ENCODE measurements at regions not wholly inside any gene's neighbourhood (a gene's known extent, or its start where the extent isn't known, plus 50 kb on each side); places are given as distances from the start of the nearest gene placed in this dataset.

DNA sequence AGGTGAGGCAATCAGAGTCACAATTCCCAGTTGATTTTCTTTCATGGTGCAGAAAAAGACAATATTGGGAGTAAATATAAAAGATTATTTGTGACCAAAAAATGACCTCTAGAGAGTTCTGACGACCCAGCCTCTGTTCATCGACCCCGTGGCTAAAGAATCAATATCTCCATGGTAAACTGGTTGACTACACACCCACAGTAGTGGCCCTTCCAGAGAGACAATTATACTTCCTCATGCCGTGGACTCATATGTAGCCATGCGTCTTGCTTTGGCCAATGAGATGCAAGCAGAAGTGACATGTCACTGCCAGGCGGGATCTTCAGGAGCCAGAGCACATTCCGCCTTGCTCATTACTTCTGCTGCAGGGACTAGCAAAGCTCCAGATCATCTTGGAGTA lies 163.3 kb upstream of the RAD23B start:
- no peak for DNase-seq

DNA sequence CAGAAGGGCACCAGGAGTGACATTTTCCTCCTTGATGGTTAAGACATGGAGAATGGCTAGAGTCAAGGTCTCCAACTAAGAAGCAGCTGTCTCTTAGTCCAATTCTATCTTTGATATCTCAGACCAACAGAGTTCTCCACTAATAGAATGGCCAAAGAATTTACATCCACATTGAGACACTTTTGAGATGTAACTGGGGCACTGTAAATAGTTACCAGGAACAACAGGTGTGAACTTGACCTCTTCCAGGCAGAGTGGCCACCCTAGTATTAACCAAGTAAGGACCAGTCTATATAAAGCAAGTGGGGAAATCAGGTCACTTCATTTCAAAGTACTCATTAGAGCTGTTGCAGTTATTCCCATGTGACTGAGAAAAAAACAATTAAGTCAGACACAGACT lies 159.7 kb upstream of the RAD23B start:
- DNase-seq: no peak

DNA sequence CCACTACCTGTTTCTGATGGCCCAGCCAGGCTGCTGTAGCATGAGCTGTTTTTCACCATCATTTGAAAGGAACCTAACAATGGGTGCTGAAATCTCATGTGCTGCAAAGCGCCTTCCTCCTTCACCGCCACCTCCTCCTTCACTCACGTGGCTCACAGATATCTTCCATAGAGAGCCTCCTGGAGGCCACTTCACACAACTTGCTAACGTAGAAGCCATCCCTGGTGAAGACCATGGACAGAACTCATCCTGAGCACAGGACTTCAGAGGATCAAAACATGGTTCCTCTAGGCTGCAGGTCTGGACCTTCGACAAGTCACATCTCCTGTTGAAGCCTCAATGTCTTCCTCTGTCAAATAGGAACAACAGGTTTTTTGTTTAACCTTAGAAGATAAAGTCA lies 155.5 kb upstream of the RAD23B start:
- DNase-seq: no peak

DNA sequence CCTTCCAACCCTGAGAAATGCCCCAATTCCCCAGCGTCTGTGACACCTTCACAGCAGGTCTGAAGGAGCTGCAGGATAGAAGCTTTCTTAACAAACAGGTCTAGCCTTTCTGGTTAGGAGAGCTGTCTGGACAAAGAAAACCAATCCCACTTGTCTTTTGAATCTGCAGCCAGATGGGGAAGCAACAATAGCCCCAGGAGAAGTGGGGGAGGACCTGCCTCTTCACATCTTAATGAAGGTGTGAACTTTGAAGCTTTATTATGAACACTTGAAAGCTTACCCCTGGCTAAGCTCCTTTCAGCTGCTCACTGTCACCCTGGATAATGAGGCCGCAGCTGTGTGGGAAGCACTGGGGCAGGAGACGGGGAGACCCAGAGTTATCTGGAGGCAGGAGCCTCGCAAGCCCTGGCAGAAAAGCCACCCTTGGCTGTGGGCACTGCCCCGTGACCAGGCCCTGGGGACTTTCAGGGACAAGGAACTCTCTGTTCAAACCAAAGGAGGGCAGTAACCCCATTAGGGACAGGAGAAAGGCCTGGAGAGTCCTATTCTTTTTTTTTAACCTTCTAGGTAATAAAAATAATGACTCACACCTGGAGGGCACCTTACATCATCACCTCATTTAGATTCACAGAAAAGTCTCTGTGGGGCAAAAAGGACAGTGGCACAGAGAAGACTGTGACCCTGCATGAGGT lies 151.8 kb upstream of the RAD23B start:
- no peak for DNase-seq

DNA sequence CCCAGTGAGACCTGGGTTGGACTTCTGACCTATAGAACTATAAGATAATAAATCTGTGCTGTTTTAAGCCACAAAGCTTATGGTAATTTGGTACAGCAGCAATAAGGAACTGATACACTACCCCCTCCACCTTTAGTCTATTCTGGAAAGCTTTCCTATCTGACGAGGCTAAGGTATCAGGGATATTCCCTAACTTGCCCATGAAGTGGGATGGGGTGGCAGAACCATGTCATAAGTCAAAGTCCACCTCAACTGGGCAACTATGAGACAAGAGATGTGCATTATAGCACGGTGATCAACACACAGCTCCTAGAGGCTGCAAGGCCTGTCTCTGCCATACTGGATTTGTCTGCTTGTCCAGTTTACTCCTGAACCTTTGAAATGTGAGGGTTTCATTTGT lies 146.8 kb upstream of the RAD23B start:
- DNase-seq: no peak

DNA sequence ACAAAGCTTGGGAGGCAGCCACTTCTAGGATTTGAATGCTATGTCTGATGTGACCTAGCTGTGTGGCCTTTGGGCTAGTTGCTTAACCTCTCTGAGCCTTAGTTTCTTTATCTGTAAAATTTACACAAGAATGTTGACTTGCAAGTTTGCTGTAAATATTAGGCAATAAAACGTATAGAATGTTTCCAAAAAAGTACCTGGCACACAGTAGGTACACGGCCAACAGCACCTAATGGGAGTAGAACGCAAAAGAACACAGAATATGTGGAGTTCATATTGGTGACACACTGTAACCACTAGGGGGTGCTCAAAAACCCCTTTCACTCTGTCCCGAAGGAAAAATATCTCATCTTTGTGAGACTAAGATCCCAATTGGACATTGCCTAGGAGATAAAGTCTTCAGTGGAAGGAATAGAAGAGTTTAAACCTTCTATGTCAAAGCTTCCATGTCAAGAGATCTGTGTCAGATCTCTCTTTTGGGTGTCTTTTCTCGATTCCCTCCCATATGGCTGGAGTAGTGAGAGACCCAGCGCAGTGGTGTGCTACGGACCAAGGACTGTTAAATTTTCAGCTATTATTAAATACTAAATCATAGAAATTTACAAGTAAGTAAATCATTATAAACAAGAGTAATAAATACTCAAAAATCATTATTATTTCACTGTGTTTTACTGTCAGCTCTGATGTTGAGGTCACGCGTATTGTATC lies 145.4 kb upstream of the RAD23B start:
- DNase-seq: peak; percentile 32

DNA sequence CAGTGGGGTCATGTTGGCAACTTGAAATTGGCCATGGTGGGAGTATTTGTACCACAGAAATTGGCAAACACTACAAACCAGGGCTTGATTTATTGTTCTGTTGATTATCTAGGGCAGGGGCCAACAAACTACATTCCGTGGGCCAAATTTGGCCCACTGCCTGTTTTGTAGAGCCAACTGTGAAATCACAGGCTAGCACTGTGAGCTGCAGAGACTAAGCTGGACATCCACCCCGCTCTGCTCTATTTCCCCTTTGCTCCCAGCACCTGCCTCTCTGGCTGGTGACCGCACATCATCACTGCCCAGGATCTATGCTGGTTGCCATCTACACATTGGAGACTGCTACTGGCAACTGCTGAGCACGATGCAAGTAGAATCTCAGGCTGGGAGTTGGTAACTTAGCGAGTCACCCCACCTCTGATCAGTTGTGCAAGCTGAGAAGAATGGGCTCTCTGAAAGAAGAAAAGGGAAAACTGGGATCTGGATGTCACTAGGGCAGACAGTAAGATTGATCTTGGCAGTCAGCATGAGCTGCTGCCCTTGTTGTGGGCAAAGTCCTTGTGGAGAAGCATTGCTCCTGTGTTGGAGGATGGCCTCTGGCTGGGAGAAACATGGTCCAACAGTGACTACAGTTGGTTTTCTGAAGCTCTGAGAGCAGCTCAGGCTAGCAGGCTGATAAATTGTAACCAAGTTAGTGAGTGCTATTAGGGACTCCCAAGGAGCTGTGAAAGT lies 144.7 kb upstream of the RAD23B start:
- DNase-seq: no peak

DNA sequence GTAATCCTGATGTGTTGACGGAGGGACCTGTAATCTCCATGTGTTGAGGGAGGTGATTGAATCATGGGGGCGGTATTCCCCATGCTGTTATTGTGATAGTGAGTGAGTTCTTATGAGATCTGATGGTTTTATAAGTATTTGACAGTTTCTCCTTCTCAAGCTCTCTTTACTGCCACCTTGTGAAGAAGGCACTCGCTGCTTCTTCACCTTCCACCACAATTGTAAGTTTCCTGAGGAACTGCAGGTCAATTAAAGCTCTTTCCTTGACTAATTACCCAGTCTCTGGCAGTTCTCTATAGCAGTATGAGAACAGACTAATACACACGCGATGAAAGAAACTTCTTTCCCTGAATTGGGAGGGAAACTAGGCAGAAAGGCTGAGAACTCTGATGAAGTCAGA lies 141.1 kb upstream of the RAD23B start:
- no peak for DNase-seq

DNA sequence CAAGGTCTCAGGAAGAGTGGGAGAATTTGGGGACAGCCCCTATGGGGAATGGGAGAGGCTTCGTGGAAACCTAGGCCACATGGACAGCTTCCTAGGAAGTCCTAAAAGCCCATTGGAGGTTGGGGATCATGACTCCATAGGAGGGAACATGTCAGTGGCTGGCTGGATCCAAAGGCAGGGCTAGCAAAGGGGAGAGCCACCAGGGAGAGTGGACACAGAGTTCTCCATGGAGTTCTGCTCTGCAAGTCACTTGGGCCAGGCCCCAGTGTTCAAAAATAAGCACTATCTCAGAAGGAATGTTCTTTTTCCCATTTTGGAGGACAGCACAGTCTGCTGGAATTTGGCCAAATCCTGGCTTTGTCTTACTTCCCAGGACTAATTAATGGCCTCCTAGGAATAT lies 140.6 kb upstream of the RAD23B start:
- DNase-seq: no peak

DNA sequence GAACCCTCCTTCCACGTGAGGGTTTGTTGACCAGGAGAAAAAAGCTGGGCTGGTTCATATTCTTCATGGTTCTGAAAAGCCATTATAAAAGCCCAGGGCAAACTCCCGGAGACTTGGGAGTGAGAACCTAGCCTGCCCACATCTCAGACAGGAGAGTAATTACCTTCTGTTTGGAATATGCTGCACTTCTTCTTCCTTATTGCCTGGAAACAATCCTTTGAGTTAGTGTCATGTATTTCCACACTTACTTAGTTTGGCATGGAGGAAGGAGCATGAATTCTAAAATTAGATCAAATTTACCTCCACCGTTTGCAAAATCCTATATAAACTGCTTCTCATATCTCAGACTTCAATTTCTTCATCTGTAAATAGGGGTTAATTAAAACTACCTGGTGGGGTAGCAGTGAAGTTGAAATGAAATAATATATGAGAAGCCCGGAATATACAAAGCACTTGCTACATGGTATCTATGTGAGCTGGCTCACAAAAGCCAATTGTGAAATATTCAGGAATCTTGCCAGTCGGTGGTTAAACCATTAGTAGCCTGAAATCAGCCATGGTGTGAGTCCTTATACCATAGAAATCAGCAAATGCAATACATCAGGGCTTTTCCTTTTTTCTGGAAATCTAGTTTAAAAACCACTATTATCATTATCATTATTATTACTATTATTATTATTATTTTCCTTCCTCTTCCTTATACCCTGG lies 140.0 kb upstream of the RAD23B start:
- no peak for DNase-seq

DNA sequence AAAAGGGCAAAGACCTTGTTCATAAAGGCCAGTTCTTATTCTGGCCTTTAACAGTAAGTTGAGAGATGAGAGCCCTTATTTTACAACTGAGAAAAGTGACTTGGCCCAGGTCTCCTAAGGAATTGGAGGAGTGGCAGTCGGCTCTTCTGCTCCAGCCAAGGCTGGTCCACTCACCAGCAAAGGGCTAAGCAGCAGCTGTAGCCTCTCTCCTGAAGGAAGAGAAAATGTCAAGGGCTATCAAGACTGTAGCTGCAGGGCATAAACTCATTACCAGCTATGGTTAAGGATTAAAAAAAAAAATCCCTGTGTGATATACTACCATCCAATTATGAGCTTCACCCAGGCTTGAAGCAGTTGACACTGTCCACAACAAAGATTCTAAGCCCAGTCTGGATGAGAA lies 138.6 kb upstream of the RAD23B start:
- no peak for DNase-seq

DNA sequence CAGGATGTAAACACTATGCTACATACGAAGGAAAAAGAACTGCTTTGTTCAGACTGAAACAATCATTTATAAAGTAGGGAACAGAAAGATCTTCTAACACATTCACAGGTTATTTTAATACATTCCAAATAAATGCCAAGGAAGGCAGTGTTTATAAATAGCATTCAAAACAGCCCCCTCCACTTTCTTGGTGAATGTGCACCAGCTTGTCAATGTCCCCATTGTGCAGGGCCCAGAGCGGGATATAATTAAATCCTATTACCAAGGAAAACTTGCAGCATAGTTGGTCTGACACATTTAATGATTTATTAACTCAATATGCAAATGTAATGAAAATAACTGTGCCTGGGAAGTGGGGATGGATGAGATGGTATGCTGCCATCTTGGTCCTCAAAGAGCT lies 135.9 kb upstream of the RAD23B start:
- no peak for DNase-seq

DNA sequence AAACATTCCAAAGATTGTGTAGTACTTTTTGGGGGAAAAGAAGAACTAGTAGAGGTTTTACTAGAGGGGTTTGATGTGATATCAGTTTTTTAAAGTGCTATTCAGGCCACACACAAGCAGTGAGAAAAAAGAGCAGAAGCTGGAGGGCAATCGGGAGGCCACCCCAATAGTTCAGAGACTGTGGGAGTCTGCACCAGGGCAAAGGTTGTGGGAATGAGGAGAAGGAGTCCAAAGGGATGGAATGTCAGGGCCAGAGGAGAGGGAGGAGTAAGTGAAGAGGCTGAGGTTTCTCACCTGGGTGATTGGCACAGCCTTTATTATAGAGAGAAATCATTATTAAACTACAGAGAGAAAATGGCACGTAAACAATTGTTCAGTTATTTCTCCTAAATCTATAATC lies 134.9 kb upstream of the RAD23B start:
- DNase-seq: no peak

DNA sequence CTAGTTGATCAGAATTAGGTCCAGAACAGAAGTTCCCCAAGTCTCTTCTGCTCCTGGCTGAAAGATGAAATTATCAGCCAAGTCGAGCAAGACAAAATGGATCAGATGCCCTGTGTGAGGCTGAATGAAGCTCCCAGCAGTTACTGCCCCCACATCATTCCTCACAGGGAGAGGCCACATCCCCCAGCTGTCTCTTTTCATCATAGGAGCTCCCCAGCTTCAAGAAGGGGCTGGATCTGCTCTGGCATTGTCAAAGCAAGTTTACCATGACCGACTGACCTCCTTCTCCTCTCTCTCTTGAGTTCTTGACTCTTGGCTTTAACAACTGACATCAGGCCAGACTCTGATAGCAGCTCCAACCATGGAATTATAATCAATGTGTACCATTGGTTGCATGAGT lies 133.3 kb upstream of the RAD23B start:
- DNase-seq: no peak

DNA sequence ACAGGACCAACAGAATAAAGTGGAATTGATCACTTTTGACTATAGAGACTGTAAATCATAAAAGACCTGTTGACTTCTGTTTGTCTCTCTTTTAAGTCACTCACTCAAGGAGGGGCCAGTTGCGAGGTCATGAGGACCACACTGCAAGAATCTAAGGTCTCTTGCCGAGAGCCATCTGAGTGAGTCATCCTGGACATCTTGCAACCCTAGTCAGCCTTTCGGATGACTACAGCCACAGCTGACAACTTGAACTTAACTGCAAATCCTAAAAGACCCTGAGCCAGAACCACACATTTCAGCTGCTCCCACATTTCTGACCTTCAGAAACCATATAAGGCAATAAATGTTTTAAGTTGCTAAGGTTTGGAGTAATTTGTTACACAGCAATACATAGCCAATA lies 129.7 kb upstream of the RAD23B start:
- no peak for DNase-seq

DNA sequence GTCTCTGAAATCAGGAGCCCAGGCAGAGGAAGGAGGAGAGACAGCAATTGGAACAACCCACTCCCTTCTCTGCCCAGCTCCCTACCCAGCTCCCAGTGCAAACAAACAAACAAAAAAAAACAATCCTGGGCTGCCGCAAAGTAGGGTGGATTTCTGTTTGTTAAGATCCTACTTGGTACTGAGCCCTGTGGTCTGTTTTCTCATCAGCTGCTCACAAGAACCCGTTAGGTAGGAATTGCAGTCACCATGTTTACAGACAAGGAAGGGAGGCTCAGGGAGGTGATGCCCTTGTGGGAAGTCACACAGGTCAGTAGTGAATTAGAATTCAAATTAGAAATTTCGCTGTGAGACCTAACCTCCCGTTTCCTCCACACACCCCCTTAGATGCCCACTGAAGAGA lies 128.8 kb upstream of the RAD23B start:
- peak; percentile 59 for DNase-seq

DNA sequence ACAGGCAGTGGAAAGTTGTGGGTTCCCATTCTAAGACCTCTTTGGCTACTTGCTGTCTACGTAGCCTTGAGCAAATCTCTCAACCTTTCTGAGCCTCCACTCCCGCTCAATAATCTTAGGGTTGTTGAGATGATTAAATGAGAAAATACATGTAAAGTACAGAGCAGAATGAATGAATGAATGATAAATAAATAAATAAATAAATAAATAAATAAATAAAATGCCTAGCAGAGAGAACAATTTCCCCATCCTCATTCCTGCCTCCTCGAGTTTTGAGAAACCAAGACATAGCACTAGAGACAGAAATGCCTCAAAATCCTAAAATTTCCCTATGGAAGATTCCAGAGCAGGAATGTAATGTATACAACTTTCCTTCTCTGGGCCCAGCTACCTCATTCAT lies 128.3 kb upstream of the RAD23B start:
- DNase-seq: no peak

DNA sequence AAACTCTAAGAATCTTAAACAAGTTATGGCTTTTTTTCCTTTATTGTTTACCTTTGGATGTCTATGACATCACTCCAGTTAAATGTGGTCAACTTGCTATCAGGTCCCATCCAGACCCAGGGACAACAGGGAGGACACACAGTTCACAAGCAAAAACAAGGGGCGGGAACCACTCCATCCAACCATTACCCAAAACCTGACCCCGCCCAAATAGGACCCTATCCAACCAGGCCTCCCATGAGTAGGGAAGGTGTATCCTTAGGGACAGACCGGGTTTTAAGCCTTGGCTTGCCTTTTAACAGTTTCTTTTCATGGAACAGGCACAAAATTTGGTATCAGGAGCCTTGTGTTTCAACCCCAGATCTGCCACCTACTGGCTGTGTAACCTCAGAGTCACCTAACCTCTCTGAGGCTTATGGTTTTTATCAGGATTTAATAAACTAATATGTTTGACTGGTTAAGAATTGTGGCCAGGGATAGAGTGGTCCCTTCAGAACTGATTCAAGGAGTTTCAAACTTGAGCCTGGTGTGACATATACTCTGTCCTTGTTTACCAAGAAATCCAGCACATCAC lies 127.7 kb upstream of the RAD23B start:
- no peak for DNase-seq

DNA sequence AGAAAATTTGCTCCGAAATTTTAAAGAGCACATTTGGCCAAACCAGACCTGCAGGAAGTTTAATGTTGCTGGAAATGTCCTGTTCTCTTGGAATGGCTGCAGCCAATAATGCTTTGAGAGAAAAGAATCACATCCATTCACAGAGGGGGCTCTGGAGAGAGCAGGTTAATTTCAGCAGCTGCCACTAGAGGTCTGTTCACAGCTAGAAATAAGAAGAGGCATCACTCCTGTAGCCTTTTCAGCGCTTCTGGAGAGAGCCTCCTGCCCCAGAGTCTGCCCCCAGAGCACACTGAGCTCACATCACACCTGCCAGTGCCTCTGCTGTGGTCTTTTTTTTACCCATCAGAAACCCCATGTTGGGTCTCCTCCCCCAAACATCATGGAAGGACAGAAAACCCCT lies 124.8 kb upstream of the RAD23B start:
- no peak for DNase-seq

DNA sequence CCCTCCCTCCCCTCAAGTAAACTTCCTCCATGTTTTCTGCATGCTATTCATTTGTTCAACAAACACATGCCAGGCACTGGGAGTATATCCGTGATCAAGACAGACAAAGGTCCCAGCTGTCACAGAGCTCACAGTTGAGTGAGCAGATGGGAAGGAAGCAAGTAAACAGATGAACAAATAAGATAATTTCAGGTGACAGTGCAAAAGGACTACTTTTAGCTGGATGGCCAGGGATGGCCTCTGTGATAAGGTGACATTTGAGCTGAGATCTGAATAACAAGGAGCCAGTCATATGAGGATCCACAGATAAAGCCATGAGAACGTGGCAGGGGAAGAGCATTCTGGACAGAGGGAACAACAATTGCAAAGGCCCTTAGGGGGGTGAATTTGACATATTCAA lies 121.7 kb upstream of the RAD23B start:
- DNase-seq: peak; percentile 70

DNA sequence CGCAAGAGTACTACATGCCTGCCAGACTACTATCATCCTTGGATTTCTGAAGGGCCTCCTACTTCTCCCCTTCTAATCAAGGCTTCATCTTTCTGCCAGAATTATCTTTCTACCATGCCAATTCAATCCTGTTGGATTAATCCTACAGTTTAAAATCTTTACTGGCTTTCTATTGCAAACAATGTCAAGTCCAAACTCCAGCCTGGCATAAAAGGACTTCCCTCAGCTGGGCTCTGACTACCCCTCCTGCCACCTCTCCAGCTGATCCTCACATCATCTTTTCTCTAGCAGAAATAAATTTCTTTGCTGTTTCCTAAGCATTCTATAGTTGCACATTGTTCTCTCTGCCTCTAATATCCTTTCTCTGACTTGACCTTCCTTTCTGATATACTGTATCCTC lies 119.7 kb upstream of the RAD23B start:
- DNase-seq: no peak

DNA sequence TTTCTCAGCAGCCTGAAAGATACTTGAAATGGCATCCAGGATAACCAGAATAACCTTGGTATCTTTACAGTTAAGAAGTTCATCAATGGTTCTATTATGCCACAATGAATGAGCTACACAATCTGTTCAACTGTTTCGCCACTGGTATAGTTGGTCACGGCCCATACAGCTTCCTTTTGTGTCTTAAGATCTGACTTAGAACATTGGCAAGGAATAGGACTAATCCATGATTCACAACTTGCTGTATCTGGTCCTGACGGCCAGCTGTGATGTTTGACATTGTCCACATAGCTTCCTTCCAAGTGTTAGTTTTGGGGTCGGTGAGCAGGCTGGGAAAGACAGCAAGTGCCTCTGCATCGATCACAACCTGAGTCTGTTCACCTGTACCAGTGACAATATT lies 113.3 kb upstream of the RAD23B start:
- no peak for DNase-seq

DNA sequence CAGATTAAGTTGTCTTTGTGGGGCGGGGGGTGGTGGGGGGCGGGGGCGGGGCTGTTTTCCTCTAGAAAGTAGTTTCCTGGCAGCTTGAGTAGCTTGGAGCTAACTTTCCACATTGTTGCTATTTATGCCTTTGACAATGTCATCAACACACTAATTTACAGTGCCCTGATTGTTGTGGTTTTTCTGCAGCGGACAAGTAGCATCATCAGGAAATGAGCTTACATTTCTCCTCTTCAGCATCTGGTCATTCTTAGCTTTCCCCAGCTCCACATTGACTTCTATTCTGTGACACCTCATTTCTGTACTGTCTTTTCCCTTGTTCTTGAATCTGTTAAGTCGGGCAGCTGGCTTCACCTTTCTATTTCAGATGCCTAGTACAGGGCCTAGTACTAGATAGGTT lies 112.3 kb upstream of the RAD23B start:
- DNase-seq: no peak

Measured in NCI-H2029 (cell line).